ENCODE measurements at regions not wholly inside any gene's neighbourhood (a gene's known extent, or its start where the extent isn't known, plus 50 kb on each side); places are given as distances from the start of the nearest gene placed in this dataset.
"Not testable (repeated sequence)": the region's sequence is repeated elsewhere in the genome, so short reads cannot be mapped to it uniquely, and the experiment has no call there.

DNA sequence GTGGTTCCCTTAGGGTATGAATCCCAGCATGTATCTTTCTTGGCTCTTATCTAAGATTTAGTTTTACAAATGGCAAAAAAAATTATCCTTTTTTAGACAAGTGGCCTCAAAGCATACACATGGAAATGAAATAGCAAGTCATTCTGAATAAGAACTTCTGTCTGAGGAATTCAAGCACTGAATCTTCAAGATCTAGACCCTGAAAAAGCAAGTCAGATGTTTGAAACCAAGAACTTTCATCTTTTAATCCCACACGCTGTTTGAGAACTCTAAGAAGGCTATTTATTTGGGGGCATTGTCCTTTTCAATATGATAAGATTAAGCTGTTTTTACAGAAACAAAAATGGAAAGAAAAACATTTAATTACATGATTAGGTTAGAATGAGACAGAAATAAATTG, 549.2 kb upstream of the CYLC2 start:
- POLR2A ChIA-PET (ENCODE audit: low non-redundant PET) = no interaction called here

GRCh38 chr9:102445181-102445747, 549.9 kb upstream of the CYLC2 start:
- ChIA-PET CTCF (no interaction called here), POLR2A (ENCODE audit: low non-redundant PET) (no interaction called here)
- no peaks in the 10 kb centered on the region for H3K4me1 ChIP-seq (ENCODE audit: insufficient read depth, low read length, poor library complexity, severe bottlenecking)
- no TSS peak for BruUV-seq (replicated peaks)
- TF ChIP-seq CTCF (conservative IDR thresholded peaks at IDR 0.05; ENCODE audit: low read depth, low read length) (no peak), EZH2 (IDR thresholded peaks at IDR 0.05; ENCODE audit: borderline replicate concordance, low read depth, low read length, poor library complexity, severe bottlenecking) (no peak)
- no peaks in the 10 kb centered on the region for H3K27me3 ChIP-seq (replicated peaks; ENCODE audit: insufficient read depth, low read depth, low read length, poor library complexity)
- intact Hi-C loops (cut with micrococcal nuclease; ENCODE audit: unreplicated experiment) = no loop called here
- no peaks in the 10 kb centered on the region for H3K36me3 ChIP-seq (ENCODE audit: insufficient read depth, low read length, poor library complexity, severe bottlenecking)
- no peak overlapping the region for H3K4me3 ChIP-seq (ENCODE audit: low read depth, low read length, poor library complexity, severe bottlenecking)
- no peak overlapping the region for H3K27ac ChIP-seq (ENCODE audit: low read depth, low read length, poor library complexity, severe bottlenecking)
- DNase-seq (ENCODE audit: low spot score) = no peak
- H3K9me3 ChIP-seq (ENCODE audit: low read depth, low read length, poor library complexity, severe bottlenecking) = peaks cover 27% of the 10 kb centered on the region

More for the DNA sequence above, 549.2 kb upstream of the CYLC2 start:
- DNase-seq (ENCODE audit: low spot score) = no peak
- CTCF ChIA-PET = no interaction called here
- no peak overlapping the region for H3K4me3 ChIP-seq (ENCODE audit: low read depth, low read length, poor library complexity, severe bottlenecking)
- H3K9me3 ChIP-seq (ENCODE audit: low read depth, low read length, poor library complexity, severe bottlenecking) = peaks cover 33% of the 10 kb centered on the region
- TF ChIP-seq EZH2 (IDR thresholded peaks at IDR 0.05; ENCODE audit: borderline replicate concordance, low read depth, low read length, poor library complexity, severe bottlenecking) (no peak), CTCF (conservative IDR thresholded peaks at IDR 0.05; ENCODE audit: low read depth, low read length) (no peak)
- H3K4me1 ChIP-seq (ENCODE audit: insufficient read depth, low read length, poor library complexity, severe bottlenecking) = no peaks in the 10 kb centered on the region
- no TSS peak for BruUV-seq (replicated peaks)
- intact Hi-C loops (cut with micrococcal nuclease; ENCODE audit: unreplicated experiment) = no loop called here
- H3K27me3 ChIP-seq (replicated peaks; ENCODE audit: insufficient read depth, low read depth, low read length, poor library complexity) = no peaks in the 10 kb centered on the region
- no peak overlapping the region for H3K27ac ChIP-seq (ENCODE audit: low read depth, low read length, poor library complexity, severe bottlenecking)
- no peaks in the 10 kb centered on the region for H3K36me3 ChIP-seq (ENCODE audit: insufficient read depth, low read length, poor library complexity, severe bottlenecking)

DNA sequence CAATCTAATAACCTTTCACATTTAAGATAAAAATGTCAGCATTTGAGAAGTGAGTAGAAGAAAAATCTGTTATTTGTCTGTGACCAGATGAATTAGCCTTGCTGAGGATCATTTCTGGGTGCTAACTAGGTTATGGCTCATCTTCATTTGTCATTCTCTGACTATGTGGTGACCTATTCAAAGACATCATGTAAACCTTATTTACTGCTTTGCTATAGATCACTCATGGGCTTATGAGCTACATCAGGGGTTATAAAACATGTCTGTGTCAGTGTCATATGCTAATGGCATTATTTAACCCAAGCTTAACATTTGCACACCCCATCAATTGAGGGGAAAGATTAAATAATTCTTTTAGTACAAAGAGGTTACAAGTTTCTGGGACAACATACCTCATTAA, 555.5 kb upstream of the CYLC2 start:
- Histone ChIP-seq H3K27me3 (replicated peaks; ENCODE audit: insufficient read depth, low read depth, low read length, poor library complexity) (no peaks in the 10 kb centered on the region), H3K27ac (ENCODE audit: low read depth, low read length, poor library complexity, severe bottlenecking) (no peak overlapping the region), H3K4me3 (ENCODE audit: low read depth, low read length, poor library complexity, severe bottlenecking) (no peak overlapping the region), H3K9me3 (ENCODE audit: low read depth, low read length, poor library complexity, severe bottlenecking) (peaks cover 15% of the 10 kb centered on the region), H3K36me3 (ENCODE audit: insufficient read depth, low read length, poor library complexity, severe bottlenecking) (no peaks in the 10 kb centered on the region), H3K4me1 (ENCODE audit: insufficient read depth, low read length, poor library complexity, severe bottlenecking) (no peaks in the 10 kb centered on the region)
- no peak for DNase-seq (ENCODE audit: low spot score)
- CTCF ChIA-PET = no interaction called here
- TF ChIP-seq EZH2 (IDR thresholded peaks at IDR 0.05; ENCODE audit: borderline replicate concordance, low read depth, low read length, poor library complexity, severe bottlenecking) = no peak
- TF ChIP-seq CTCF (conservative IDR thresholded peaks at IDR 0.05; ENCODE audit: low read depth, low read length) = no peak
- intact Hi-C loops (cut with micrococcal nuclease; ENCODE audit: unreplicated experiment) = no loop called here
- POLR2A ChIA-PET (ENCODE audit: low non-redundant PET) = no interaction called here
- no TSS peak for BruUV-seq (replicated peaks)

DNA sequence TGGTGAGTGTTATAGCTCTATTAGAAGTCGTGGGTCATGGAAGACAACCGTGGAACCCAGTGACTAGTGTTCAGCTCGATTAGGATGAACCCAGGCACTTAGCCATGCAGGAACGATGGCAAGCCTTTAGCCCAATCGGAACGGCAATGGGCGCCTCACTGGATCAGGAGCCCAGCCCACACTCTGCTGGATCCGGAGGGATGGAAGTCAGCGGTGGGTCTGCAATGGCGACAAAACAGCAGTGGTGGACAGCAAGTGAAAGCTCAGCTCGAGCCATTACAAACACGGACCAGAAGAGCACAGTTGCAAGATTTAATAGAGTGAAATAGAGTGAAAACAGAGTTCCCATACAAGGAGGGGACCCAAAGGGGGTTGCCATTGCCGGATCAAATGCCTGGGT, 558.5 kb upstream of the CYLC2 start:
- H3K27ac ChIP-seq (ENCODE audit: low read depth, low read length, poor library complexity, severe bottlenecking); DNase-seq (ENCODE audit: low spot score); H3K36me3 ChIP-seq (ENCODE audit: insufficient read depth, low read length, poor library complexity, severe bottlenecking); CTCF ChIA-PET; intact Hi-C loops (cut with micrococcal nuclease; ENCODE audit: unreplicated experiment); POLR2A ChIA-PET (ENCODE audit: low non-redundant PET); H3K4me3 ChIP-seq (ENCODE audit: low read depth, low read length, poor library complexity, severe bottlenecking); H3K9me3 ChIP-seq (ENCODE audit: low read depth, low read length, poor library complexity, severe bottlenecking); BruUV-seq (replicated peaks); H3K27me3 ChIP-seq (replicated peaks; ENCODE audit: insufficient read depth, low read depth, low read length, poor library complexity); H3K4me1 ChIP-seq (ENCODE audit: insufficient read depth, low read length, poor library complexity, severe bottlenecking): not testable (repeated sequence)
